Heart left ventricle (tissue), 13 donors: ENCODE measurements at regions not wholly inside any gene's neighbourhood (a gene's known extent, or its start where the extent isn't known, plus 50 kb on each side); places are given as distances from the start of the nearest gene placed in this dataset.

Source experiments
- CTCF ChIP-seq, 12 donors: fragments of 200-600 bp; sonication (generic) in 4 of 12; IDR thresholded peaks; one replicate each; pipeline versions ENCODE4 v1.5.0 to v1.8.0; 2018 to 2022; ENCODE audit warnings: antibody characterized with exemption in 12 of 12, mild to moderate bottlenecking in 5 of 12
- POLR2A ChIP-seq, 2 donors: fragments of 450-650 bp; IDR thresholded peaks; one replicate each; pipeline ENCODE4 v1.6.1; 2017; ENCODE audit warnings: antibody characterized with exemption in 2 of 2, mild to moderate bottlenecking in 2 of 2, moderate library complexity in 2 of 2
- donor health status: ischemic (EF 13 %, LVEDD 7.1; RV severe dilation, severe dysfunction).
- donor health status: DM: no; HTN: yes; CAD: no.
- donor health status: DM: no; HTN: no; CAD: no.
- donor health status: ischemic (EF 25% LVEDD 6.9; RV normal size, moderate dysfunction).
- donor health status: ischemic (EF 25% LVEDD 5.7; RV mildly dilated, moderate dysfunction).
- donor health status: ischemic (EF 35%, LVEDD 5.7; RV mildly dilated, moderate dysfunction).
- donor health status: nonischemic (EF 11% LVEDD 7.7; RV severe dilation, severe dysfunction).
- donor health status: DM: yes; HTN: yes; CAD: no.
- donor health status: PGD.
- donor health status: ischemic (EF 29% LVEDD 5.4; RV normal size, mild dysfunction).
- donor health status: nonischemic (EF 23%, LVEDD 6.1; RV moderate dilation, normal function).

GRCh38 chr13:90014038-90014437, 1333.4 kb upstream of the MIR17HG start:
- TF ChIP-seq CTCF (IDR thresholded peaks at IDR 0.05) (no peak), POLR2A (IDR thresholded peaks at IDR 0.05) (no peak)
